Keratinocyte (primary cell): ENCODE measurements at regions not wholly inside any gene's neighbourhood (a gene's known extent, or its start where the extent isn't known, plus 50 kb on each side); places are given as distances from the start of the nearest gene placed in this dataset.

ENCODE experiments used
- EZH2 ChIP-seq: IDR thresholded peaks from one replicate; pipeline ENCODE4 v1.6.1; 2012; ENCODE audit warnings: inconsistent platforms, mild to moderate bottlenecking, low read length, moderate library complexity
- TF ChIP-seq, protein P1 (sequence below), 3 experiments: IDR thresholded peaks in 1 of 3; conservative IDR thresholded peaks in 1 of 3; optimal IDR thresholded peaks in 1 of 3; 2 replicates in 2 of 3; 3 replicates in 1 of 3; pipeline versions ENCODE3 to v1.5.1; 2011; ENCODE audit warnings: low read length in 3 of 3, mild to moderate bottlenecking in 3 of 3, moderate library complexity in 2 of 3, control low read depth in 1 of 3, inconsistent platforms in 1 of 3; ENCODE audit not compliant: insufficient read depth in 2 of 3; ENCODE audit errors: extremely low read depth in 1 of 3

DNA sequence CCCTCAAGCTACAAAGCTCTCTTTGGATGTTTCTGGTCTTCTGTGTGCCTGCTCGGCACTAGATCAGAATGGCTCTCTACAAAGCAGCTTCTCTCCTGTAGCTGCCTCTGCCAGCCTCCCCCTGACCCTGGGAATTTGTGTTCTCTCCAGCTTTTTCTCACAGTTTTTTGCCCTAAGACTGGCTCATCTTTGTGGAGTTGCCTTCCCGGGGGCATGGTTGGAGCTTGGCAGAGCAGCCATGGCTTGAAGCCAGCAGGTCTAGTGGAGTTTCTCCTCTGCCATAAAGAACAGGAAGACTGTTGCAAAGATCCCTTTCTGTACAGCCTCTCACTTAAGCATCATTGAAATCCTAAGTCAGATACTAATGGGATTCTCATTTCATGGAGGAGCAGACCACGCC is 163.3 kb upstream of the MAMLD1 start:
- no peak for TF ChIP-seq EZH2
- TF ChIP-seq, protein P1, sequence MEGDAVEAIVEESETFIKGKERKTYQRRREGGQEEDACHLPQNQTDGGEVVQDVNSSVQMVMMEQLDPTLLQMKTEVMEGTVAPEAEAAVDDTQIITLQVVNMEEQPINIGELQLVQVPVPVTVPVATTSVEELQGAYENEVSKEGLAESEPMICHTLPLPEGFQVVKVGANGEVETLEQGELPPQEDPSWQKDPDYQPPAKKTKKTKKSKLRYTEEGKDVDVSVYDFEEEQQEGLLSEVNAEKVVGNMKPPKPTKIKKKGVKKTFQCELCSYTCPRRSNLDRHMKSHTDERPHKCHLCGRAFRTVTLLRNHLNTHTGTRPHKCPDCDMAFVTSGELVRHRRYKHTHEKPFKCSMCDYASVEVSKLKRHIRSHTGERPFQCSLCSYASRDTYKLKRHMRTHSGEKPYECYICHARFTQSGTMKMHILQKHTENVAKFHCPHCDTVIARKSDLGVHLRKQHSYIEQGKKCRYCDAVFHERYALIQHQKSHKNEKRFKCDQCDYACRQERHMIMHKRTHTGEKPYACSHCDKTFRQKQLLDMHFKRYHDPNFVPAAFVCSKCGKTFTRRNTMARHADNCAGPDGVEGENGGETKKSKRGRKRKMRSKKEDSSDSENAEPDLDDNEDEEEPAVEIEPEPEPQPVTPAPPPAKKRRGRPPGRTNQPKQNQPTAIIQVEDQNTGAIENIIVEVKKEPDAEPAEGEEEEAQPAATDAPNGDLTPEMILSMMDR (optimal IDR thresholded peaks at IDR 0.05 in 1 of 3, IDR thresholded peaks at IDR 0.05 in 1 of 3, conservative IDR thresholded peaks at IDR 0.05 in 1 of 3; ENCODE audit: extremely low read depth in 1 of 3, insufficient read depth in 2 of 3, low read length in 3 of 3): no peak
